HG02973 (cell line): ENCODE measurements at regions not wholly inside any gene's neighbourhood (a gene's known extent, or its start where the extent isn't known, plus 50 kb on each side); places are given as distances from the start of the nearest gene placed in this dataset.
"Not testable (repeated sequence)": the region's sequence is repeated elsewhere in the genome, so short reads cannot be mapped to it uniquely, and the experiment has no call there.

Experiments used
- ATAC-seq: cut with Tn5 transposase; IDR thresholded peaks from one replicate; pipeline ENCODE4 v1.9.1; 2021; ENCODE audit warnings: moderate library complexity; ENCODE audit not compliant: unreplicated experiment

- not testable (repeated sequence) for ATAC-seq
Observed at GRCh38 chr5:177941386-177941785, 54.7 kb downstream of the PROP1 start.

GRCh38 chr5:177939246-177940171 lies 56.5 kb downstream of the PROP1 start:
- not testable (repeated sequence) for ATAC-seq

GRCh38 chr5:177938767-177939166 lies 57.3 kb downstream of the PROP1 start:
- not testable (repeated sequence) for ATAC-seq

GRCh38 chr5:177934233-177934632 lies 61.8 kb downstream of the PROP1 start:
- not testable (repeated sequence) for ATAC-seq

- ATAC-seq, result not testable (repeated sequence)
Observed at GRCh38 chr5:177930269-177931022, 65.6 kb downstream of the PROP1 start.

- not testable (repeated sequence) for ATAC-seq
Observed at GRCh38 chr5:177929618-177930017, 66.4 kb downstream of the PROP1 start.

- ATAC-seq, result not testable (repeated sequence)
Observed at GRCh38 chr5:177927500-177927899, 68.5 kb downstream of the PROP1 start.

GRCh38 chr5:177924577-177924976 lies 71.5 kb downstream of the PROP1 start:
- ATAC-seq, result not testable (repeated sequence)

- ATAC-seq, result not testable (repeated sequence)
Observed at GRCh38 chr5:177923837-177924236, 72.2 kb downstream of the PROP1 start.

GRCh38 chr5:177923189-177923588 lies 72.9 kb downstream of the PROP1 start:
- not testable (repeated sequence) for ATAC-seq

- not testable (repeated sequence) for ATAC-seq
Observed at GRCh38 chr5:177909261-177909660, 86.8 kb downstream of the PROP1 start.

GRCh38 chr5:177902806-177903205 lies 93.2 kb downstream of the PROP1 start:
- not testable (repeated sequence) for ATAC-seq

- ATAC-seq, result not testable (repeated sequence)
Observed at GRCh38 chr5:177900066-177900465, 96.0 kb downstream of the PROP1 start.

- not testable (repeated sequence) for ATAC-seq
Observed at GRCh38 chr5:177894681-177895453, 101.2 kb downstream of the PROP1 start.

- not testable (repeated sequence) for ATAC-seq
Observed at GRCh38 chr5:177892357-177892665, 103.7 kb downstream of the PROP1 start.

GRCh38 chr5:177891547-177892356 lies 104.3 kb downstream of the PROP1 start:
- peak; percentile 83 for ATAC-seq

GRCh38 chr5:177883295-177883694 lies 100.6 kb upstream of the FAM153A start:
- ATAC-seq, result not testable (repeated sequence)

- ATAC-seq, result peak; percentile 13
Observed at GRCh38 chr5:177875900-177876238, 93.2 kb upstream of the FAM153A start.

GRCh38 chr5:177875013-177875899 lies 92.6 kb upstream of the FAM153A start:
- ATAC-seq, result peak; percentile 90
